ENCODE measurements at regions not wholly inside any gene's neighbourhood (a gene's known extent, or its start where the extent isn't known, plus 50 kb on each side); places are given as distances from the start of the nearest gene placed in this dataset.
"Not testable (repeated sequence)": the region's sequence is repeated elsewhere in the genome, so short reads cannot be mapped to it uniquely, and the experiment has no call there.

DNA sequence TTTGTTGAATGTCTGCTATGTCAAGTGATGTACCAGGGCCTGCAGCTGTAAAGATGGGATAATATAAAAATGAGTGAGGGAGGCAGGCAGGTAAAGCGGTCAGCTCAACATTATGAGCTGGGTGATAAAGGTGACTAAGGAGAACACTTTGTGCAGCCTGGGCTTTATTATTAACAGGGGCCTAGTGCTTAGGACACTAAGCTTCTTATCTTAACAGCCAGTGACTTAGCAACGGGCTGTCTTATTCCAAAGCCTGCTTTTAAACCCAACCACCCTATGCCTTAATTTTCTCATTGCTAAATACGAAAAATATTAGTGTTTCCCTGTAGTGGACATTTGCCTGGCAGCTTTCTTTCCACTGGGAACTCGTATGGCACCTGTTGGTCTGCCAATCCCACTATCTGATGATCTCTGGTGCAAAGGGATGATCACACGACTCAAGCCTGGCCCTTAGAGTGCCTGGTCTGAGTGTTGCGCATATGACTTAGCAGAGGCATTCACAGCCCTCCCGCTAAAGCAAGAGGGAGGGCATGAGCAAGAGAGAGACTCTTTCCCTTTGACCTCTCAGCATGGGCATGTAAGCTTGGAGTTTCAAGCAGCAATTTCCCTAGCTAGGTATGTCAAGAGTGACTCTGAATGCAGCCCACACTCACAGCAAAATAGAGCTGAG lies 98.6 kb upstream of the PAPPA2 start:
- H3K9me3 ChIP-seq, result no peaks in the 10 kb centered on the region
- H3K27me3 ChIP-seq, result no peaks in the 10 kb centered on the region
- no peak overlapping the region for H3K4me3 ChIP-seq
- intact Hi-C loops (cut with DNase I; ENCODE audit: low total_unique reads), result no loop called here
- no peaks in the 10 kb centered on the region for H3K4me1 ChIP-seq
- DNase-seq (ENCODE audit: low spot score in 2 of 2), result no peak
- TF ChIP-seq POLR2AphosphoS5 (IDR thresholded peaks at IDR 0.05) (no peak), POLR2A (IDR thresholded peaks at IDR 0.05) (no peak)
- TF ChIP-seq, protein P1, sequence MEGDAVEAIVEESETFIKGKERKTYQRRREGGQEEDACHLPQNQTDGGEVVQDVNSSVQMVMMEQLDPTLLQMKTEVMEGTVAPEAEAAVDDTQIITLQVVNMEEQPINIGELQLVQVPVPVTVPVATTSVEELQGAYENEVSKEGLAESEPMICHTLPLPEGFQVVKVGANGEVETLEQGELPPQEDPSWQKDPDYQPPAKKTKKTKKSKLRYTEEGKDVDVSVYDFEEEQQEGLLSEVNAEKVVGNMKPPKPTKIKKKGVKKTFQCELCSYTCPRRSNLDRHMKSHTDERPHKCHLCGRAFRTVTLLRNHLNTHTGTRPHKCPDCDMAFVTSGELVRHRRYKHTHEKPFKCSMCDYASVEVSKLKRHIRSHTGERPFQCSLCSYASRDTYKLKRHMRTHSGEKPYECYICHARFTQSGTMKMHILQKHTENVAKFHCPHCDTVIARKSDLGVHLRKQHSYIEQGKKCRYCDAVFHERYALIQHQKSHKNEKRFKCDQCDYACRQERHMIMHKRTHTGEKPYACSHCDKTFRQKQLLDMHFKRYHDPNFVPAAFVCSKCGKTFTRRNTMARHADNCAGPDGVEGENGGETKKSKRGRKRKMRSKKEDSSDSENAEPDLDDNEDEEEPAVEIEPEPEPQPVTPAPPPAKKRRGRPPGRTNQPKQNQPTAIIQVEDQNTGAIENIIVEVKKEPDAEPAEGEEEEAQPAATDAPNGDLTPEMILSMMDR (IDR thresholded peaks at IDR 0.05), result no peak
- H3K36me3 ChIP-seq, result no peaks in the 10 kb centered on the region
- no peak overlapping the region for H3K27ac ChIP-seq

DNA sequence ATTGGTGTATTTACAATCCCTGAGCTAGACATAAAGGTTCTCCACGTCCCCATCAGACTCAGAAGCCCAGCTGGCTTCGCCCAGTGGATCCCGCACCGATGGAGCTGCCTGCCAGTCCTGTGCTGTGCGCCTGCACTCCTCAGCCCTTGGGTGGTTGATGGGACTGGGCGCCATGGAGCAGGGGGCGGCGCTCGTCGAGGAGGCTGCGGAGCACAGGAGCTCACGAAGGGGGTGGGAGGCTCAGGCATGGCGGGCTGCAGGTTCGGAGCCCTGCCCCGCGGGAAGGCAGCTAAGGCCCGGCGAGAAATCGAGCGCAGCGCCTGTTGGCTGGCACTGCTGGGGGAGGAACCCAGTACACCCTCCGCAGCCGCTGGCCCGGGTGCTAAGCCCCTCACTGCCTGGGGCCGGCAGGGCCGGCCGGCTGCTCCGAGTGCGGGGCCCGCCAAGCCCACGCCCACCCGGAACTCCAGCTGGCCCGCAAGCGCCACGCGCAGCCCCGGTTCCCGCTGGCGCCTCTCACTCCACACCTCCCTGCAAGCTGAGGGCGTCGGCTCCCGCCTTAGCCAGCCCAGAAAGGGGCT lies 113.8 kb upstream of the PAPPA2 start:
- H3K4me3 ChIP-seq; H3K36me3 ChIP-seq; H3K27ac ChIP-seq; H3K4me1 ChIP-seq; DNase-seq (ENCODE audit: low spot score in 2 of 2); intact Hi-C loops (cut with DNase I; ENCODE audit: low total_unique reads); H3K27me3 ChIP-seq: not testable (repeated sequence)
- H3K9me3 ChIP-seq, result peaks cover 13 to 19% of the 10 kb centered on the region in 2 donors

DNA sequence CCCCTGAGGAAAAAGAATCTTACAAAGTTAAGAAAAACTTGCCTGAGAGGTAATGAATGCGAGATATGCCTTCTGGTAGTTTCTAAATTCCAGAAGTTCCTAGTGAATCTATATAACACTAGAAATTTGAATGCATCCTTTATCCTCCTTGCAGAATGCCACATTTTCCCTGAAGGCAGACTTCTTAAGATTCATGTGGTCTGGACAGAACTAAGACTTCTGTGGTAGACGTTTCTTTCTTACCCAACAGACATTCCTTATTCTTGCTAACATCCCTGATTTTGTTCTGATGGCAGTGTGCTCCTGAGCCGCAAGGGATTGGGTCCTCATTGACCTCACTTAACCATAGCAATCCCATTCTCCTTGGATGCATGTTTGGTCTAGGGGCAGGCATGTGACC lies 121.3 kb upstream of the PAPPA2 start:
- Histone ChIP-seq H3K27ac (no peak overlapping the region), H3K27me3 (no peaks in the 10 kb centered on the region), H3K4me3 (no peak overlapping the region), H3K36me3 (no peaks in the 10 kb centered on the region), H3K9me3 (peaks cover 13 to 15% of the 10 kb centered on the region in 2 donors), H3K4me1 (no peaks in the 10 kb centered on the region)
- TF ChIP-seq POLR2A (IDR thresholded peaks at IDR 0.05), result no peak
- TF ChIP-seq, protein P1 (IDR thresholded peaks at IDR 0.05), result no peak
- no peak for TF ChIP-seq POLR2AphosphoS5 (IDR thresholded peaks at IDR 0.05)
- DNase-seq (ENCODE audit: low spot score in 2 of 2), result no peak
- intact Hi-C loops (cut with DNase I; ENCODE audit: low total_unique reads), result no loop called here

DNA sequence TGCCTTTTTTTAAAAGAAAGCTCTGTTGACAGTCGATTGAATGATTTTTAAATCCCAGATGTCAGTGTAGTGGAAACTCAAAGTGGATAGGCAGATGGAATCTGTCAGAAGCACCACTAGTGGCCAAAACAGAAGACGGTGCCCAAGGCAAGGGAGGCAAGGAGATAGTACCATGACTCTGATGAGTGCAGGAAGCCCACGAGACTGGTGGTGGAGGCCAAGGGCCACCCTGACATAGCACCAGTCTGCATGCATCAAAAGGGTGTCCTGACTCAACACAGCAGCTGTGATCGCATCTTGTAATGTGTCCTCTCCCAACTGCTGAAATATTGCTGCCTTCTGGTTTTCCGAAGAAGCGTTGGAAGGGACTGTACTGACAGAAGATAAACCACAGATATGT lies 124.1 kb upstream of the PAPPA2 start:
- no peaks in the 10 kb centered on the region for H3K4me1 ChIP-seq
- peak overlapping the region; percentile 43 to 89 for H3K27ac ChIP-seq
- no peaks in the 10 kb centered on the region for H3K27me3 ChIP-seq
- peak overlapping the region in 2 of 3 donors; percentile 12 to 37 for H3K4me3 ChIP-seq
- H3K36me3 ChIP-seq, result no peaks in the 10 kb centered on the region
- no peak for DNase-seq (ENCODE audit: low spot score in 2 of 2)
- intact Hi-C loops (cut with DNase I; ENCODE audit: low total_unique reads), result no loop called here
- no peaks in the 10 kb centered on the region for H3K9me3 ChIP-seq
- no peak for TF ChIP-seq POLR2A (IDR thresholded peaks at IDR 0.05)
- TF ChIP-seq POLR2AphosphoS5 (IDR thresholded peaks at IDR 0.05), result peak in 2 of 3 donors; percentile 18 to 49

DNA sequence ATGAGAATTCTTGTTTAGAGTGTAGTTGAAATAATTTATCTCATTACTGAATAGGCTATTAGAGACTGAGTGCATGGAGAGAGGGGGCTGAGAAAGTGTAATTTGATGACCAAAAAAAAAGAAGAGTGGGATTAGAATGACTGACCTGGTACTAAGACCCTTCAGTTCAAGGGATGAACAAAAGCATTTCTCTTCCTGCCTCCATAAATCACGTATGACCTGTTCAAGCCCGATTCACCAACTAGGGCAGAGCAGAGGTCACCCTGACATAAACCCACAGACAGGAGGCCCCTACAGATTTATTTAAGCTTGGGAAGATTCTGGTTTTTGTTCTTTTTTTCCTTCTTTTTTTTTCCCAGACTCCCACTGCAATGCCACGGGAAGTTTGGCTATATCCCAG lies 123.7 kb upstream of the COP1 start:
- Histone ChIP-seq H3K36me3 (no peaks in the 10 kb centered on the region), H3K9me3 (no peaks in the 10 kb centered on the region), H3K4me1 (no peaks in the 10 kb centered on the region), H3K4me3 (no peak overlapping the region), H3K27ac (no peak overlapping the region), H3K27me3 (no peaks in the 10 kb centered on the region)
- intact Hi-C loops (cut with DNase I; ENCODE audit: low total_unique reads), result no loop called here
- TF ChIP-seq, protein P1 (IDR thresholded peaks at IDR 0.05), result no peak
- TF ChIP-seq POLR2A (IDR thresholded peaks at IDR 0.05), result no peak
- TF ChIP-seq POLR2AphosphoS5 (IDR thresholded peaks at IDR 0.05), result no peak
- DNase-seq (ENCODE audit: low spot score in 2 of 2), result no peak

DNA sequence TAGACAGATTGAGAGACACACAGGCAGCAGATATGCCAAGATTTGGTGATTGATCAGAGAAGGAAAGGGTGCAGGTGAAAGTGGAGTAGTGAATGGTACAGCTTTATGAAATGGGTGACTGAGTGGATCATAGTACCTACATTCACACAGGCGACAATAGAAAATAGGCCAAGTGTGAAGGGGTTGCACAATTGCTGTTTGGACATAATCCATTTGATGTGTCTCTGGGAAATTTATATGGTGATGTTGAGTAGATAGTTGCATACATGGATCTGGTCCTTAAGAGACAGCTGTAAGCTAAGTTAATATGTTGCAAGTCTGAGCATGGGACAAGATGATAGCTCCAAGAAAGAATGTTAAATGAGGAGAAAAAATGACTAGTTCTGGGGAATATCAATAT lies 118.6 kb upstream of the COP1 start:
- Histone ChIP-seq H3K36me3 (no peaks in the 10 kb centered on the region), H3K4me3 (no peak overlapping the region)
- TF ChIP-seq POLR2AphosphoS5 (IDR thresholded peaks at IDR 0.05) (peak in 2 of 3 donors; percentile 32 to 92), POLR2A (IDR thresholded peaks at IDR 0.05) (no peak)

More for the DNA sequence above, 118.6 kb upstream of the COP1 start:
- H3K9me3 ChIP-seq, result no peaks in the 10 kb centered on the region
- H3K27ac ChIP-seq, result peak overlapping the region in 1 of 2 donors; percentile 1
- no peak for DNase-seq (ENCODE audit: low spot score in 2 of 2)
- H3K27me3 ChIP-seq, result no peaks in the 10 kb centered on the region
- H3K4me1 ChIP-seq, result no peaks in the 10 kb centered on the region
- intact Hi-C loops (cut with DNase I; ENCODE audit: low total_unique reads), result no loop called here

Data from breast epithelium (tissue), 4 donors.